GM10266 (cell line): ENCODE measurements at regions not wholly inside any gene's neighbourhood (a gene's known extent, or its start where the extent isn't known, plus 50 kb on each side); places are given as distances from the start of the nearest gene placed in this dataset.

Experiments used
- DNase-seq: peaks from one replicate; pipeline ENCODE4 v3.0.0; 2012; ENCODE audit errors: extremely low spot score
- TF ChIP-seq, protein P1 (sequence below): IDR thresholded peaks from 2 replicates; pipeline ENCODE4 v1.5.1; 2012; ENCODE audit warnings: mild to moderate bottlenecking, low read depth; ENCODE audit not compliant: control insufficient read depth, insufficient read depth; ENCODE audit errors: missing control alignments

DNA sequence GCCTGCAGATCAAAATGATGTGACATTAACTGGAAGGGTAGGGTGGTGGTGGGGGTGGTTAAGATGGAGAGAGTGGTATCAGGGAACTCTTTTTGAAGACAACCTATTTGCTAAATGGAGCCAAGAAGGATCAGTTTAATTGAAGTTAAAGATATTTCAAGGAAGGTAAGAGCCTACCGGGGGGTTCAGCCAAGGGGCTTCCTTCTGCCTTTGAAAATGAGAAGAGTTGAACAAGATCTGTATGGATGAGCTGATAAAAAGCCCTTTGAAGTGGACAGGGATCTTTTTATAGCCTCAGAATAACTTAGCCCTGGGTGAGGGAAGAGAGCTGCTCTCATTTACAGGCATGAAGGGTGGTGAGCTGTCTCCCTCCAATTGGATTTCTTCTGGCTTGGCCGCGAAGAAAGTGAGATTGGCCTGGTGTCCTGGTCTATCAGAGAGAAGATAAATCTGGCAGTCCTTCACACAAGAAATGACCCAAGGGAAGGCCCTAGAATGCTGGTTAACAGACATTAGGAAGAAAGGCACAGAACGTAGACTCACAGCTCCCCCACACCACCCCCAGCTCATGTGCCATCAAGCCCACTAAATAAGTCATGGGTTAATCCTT lies 439.8 kb downstream of the TNS1 start:
- TF ChIP-seq, protein P1, sequence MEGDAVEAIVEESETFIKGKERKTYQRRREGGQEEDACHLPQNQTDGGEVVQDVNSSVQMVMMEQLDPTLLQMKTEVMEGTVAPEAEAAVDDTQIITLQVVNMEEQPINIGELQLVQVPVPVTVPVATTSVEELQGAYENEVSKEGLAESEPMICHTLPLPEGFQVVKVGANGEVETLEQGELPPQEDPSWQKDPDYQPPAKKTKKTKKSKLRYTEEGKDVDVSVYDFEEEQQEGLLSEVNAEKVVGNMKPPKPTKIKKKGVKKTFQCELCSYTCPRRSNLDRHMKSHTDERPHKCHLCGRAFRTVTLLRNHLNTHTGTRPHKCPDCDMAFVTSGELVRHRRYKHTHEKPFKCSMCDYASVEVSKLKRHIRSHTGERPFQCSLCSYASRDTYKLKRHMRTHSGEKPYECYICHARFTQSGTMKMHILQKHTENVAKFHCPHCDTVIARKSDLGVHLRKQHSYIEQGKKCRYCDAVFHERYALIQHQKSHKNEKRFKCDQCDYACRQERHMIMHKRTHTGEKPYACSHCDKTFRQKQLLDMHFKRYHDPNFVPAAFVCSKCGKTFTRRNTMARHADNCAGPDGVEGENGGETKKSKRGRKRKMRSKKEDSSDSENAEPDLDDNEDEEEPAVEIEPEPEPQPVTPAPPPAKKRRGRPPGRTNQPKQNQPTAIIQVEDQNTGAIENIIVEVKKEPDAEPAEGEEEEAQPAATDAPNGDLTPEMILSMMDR: no peak

DNA sequence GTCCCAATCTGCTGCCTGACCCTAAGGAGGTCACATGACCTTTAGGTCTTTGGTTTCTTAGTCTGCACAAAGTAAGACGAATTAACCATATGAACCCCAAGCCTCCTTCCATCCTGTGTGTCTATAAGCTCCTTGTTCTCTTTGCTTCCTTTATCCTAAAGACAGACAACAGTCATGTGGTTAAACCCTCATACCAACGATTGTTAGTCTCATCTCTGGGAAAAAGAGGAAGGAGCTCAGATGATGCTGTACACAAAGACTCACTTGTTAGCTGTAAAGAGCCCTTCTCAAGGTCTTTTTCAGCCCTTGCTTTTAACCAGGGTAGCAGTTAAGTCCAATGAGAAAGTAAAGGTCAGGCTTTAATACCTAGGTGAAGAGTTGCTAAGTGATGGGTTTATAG lies 443.7 kb downstream of the TNS1 start:
- DNase-seq: no peak

More for the DNA sequence above, 439.8 kb downstream of the TNS1 start:
- no peak for DNase-seq

GRCh38 chr2:217555081-217555876 lies 447.5 kb downstream of the TNS1 start:
- TF ChIP-seq, protein P1: no peak
- DNase-seq: no peak

More for the DNA sequence above, 443.7 kb downstream of the TNS1 start:
- TF ChIP-seq, protein P1: no peak

DNA sequence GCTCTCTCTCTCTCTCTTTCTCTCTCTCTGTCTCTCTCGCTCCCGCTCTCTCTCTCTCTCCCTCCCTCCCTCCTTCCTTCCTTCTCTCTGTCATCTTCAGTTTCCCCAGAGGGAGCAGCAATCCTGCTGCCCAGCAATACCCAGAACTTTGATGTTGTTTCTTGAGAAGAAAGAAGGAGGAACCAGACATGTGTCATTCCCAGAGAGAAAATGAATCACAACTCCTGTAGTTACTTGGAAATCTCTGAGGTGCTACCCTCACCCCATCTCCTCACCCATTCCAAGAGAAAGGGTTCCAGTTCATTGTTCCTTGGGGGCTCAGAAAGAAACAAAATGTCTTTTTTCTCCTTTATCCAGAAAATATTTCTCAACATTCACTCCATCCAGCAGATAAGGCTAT lies 449.1 kb downstream of the TNS1 start:
- TF ChIP-seq, protein P1: no peak
- DNase-seq: no peak

DNA sequence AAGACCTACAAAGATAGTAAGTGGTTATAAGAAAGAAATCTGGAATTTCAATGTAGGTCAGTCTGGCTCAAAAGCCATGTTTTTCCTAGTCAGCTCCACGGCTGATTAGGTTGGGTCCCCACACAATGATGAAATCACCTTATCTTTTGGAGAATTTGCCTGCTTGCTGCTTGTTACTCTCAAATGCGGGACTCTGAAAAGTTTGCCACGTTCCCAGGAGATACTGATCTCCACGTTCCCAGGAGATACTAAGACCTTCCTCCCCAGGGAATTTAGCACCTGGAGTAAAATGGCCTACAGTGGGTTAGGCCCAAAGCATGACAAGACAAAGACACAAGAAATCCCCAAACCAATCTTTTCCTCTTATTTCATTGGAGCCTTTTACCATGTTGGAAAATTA lies 449.6 kb downstream of the TNS1 start:
- TF ChIP-seq, protein P1: no peak
- no peak for DNase-seq

GRCh38 chr2:217552081-217552480 lies 450.7 kb downstream of the TNS1 start:
- DNase-seq: no peak
- TF ChIP-seq, protein P1: no peak
